LNCaP clone FGC (cell line): ENCODE measurements at regions not wholly inside any gene's neighbourhood (a gene's known extent, or its start where the extent isn't known, plus 50 kb on each side); places are given as distances from the start of the nearest gene placed in this dataset.

Source experiments
- DNase-seq: peaks from one replicate; pipeline ENCODE4 v3.0.0-alpha.2; 2011; ENCODE audit warnings: low read depth
- H3K4me3 ChIP-seq: 2 replicates; pipeline ENCODE4 v1.5.1; 2011; ENCODE audit warnings: mild to moderate bottlenecking, low read depth, low read length, control low read depth
- TF ChIP-seq, protein P1 (sequence below): IDR thresholded peaks from 2 replicates; pipeline ENCODE4 v1.5.1; 2012; ENCODE audit warnings: mild to moderate bottlenecking; ENCODE audit not compliant: control insufficient read depth, insufficient read depth; ENCODE audit errors: extremely low read depth

DNA sequence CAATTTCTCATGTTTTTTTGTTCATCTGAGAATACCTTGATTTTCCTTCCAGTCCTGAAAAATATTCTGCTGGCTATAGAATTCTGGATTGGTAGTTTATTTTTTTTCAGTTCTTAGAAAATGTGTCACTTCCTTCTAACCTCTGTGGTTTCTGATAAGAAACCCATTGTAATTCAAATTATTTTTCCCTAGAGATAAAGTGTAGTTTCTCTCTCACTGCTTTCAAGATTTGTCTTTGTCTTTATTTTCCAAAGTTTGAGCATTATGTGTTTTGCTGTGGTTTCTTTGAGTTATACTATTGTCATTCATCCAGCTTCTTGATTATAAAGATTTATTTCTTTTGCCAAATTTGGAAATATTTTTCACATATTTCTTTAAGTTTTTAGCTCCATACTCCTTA, 324.0 kb upstream of the SPRY2 start:
- no peak for DNase-seq
- TF ChIP-seq, protein P1, sequence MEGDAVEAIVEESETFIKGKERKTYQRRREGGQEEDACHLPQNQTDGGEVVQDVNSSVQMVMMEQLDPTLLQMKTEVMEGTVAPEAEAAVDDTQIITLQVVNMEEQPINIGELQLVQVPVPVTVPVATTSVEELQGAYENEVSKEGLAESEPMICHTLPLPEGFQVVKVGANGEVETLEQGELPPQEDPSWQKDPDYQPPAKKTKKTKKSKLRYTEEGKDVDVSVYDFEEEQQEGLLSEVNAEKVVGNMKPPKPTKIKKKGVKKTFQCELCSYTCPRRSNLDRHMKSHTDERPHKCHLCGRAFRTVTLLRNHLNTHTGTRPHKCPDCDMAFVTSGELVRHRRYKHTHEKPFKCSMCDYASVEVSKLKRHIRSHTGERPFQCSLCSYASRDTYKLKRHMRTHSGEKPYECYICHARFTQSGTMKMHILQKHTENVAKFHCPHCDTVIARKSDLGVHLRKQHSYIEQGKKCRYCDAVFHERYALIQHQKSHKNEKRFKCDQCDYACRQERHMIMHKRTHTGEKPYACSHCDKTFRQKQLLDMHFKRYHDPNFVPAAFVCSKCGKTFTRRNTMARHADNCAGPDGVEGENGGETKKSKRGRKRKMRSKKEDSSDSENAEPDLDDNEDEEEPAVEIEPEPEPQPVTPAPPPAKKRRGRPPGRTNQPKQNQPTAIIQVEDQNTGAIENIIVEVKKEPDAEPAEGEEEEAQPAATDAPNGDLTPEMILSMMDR, result no peak
- no peak overlapping the region for H3K4me3 ChIP-seq

DNA sequence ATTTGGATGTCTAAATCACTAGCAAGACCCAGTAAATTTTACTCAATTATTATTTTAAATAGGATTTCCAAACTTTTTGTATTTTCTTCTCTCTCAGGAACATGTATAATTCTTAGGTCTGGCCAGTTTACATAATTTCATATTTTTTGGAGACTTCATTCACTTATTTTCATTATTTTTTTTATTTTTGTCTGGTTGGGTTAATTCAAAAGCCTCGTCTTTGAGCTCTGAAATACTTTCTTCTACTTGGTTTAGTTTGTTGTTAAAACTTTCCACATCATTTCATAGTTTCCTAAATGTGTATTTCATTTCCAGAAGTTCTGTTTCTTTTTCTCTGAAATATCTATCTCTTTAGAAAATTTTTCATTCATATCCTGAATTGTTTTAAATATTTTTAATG, 322.9 kb upstream of the SPRY2 start:
- TF ChIP-seq, protein P1, result no peak
- no peak for DNase-seq
- no peak overlapping the region for H3K4me3 ChIP-seq

DNA sequence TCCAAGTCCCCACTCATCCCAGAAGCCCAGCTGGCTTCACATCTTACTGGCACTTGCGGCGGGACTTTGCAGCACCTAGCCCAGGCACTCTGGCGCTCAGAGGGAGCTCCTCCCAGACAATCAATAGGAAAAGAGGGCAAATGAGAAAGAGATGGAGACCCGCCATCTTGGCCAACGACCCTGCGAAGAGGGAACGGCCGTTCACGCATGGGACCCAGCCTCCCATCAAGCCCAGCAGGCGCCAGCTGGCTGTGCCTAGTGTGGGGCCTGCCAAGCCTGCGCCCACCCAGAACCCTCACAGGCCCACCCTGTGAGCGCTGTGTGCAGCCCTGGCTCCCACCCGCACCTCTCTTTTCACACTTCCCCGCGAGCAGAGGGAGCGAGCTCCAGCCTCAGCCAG, 317.8 kb upstream of the SPRY2 start:
- TF ChIP-seq, protein P1, result no peak
- DNase-seq, result no peak
- H3K4me3 ChIP-seq, result no peak overlapping the region

DNA sequence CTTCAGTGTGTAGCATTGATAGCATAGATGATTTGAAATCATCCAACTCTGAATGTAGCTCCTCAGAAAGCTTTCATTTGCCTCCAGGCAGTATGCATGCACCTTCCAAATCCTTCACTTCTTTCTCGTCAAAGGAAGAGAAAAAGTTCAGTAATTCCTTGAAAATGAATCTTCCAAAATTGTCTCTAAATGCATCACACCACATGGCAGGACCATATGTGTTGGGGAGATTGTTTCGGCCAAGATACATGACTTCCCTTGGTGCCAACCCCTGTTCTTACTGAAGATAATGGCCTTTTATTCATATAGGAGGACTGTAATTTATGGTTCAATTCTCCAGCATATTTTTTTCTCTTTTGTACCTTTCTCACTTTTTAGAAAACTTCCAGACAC, 315.6 kb upstream of the SPRY2 start:
- DNase-seq, result no peak
- TF ChIP-seq, protein P1, result no peak
- no peak overlapping the region for H3K4me3 ChIP-seq

DNA sequence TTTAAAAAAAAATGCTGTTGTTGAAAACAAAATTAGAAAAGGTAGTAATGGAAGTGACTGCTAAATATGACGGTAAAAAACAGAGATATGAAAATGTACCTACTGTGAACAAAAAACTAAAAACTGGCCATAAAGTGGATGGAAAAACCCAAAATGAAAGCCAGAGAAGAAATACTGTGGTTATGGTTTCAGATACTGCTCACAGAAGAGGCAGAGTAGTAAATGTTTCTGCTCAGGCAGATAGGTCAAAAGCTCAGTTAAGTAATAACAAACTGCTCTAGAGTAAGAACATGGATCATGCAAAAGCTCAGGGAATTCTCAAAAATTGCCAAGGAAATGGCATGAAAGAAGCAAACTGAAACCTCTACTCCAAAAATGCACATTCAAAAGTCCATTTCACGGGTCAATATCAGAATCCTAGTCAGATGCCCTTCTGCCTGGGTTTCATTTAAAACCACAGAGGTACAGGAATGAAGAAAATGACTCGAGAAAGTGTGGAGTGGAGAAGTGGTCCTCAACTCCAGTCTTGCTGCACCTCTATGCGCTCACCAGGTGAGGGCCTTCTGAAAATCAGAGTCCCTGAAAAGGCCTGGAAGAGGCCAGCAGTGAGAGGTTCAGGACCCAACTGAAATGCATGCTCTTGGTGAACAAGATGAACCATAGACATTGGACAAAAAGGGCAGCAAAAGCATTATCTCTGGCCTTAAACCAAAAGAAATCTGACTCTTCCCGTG, 315.0 kb upstream of the SPRY2 start:
- no peak for DNase-seq
- no peak overlapping the region for H3K4me3 ChIP-seq
- TF ChIP-seq, protein P1, result no peak

DNA sequence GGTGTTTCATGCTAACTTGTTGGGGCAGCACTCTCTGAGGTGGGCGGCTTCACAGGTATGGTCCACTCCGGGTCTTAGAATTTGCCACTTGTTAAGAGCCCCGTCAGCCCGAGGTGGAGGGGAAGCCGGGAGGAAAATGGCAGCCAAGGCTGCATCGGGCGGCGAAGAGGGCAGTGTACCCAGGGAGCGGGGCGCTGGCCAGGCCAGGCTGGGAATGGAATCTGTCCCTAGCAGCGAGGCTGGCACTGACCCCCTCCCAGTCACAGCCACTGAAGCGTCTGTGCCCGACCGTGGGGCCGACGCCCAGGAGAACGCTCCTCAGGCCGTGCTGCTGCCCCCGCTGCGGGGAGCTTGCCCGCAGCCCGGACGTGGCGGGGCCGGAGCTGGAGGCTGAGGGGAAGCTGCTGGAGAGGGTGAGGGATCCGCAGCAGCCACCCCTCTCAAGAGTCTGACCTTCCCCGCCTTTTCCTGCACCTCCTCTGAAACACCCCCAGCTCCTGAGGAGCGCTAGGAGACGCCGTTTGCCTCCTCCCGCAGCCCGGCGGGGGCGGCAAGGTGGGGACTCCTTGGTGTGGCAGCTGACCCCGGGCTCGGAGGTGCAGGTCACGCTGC, 313.8 kb upstream of the SPRY2 start:
- TF ChIP-seq, protein P1, result no peak
- no peak overlapping the region for H3K4me3 ChIP-seq
- no peak for DNase-seq

DNA sequence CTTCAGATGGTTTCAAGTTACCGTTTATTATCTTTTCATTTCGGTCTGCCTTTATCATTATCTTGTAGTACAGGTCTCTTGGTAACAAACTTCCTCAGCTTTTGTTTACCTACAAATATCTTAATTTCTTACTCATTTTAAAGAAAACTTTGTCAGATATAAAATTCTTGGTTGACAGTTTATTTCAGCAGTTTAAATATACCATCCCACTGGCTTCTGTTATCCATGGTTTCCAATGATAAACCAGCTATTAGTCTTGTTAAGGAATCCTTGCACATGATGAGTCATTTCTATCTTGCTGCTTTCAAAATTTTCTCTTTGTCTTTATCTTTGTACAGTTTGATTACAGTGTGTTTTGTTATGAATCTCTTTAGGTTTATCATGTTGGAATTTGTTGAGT, 308.3 kb upstream of the SPRY2 start:
- H3K4me3 ChIP-seq, result no peak overlapping the region
- TF ChIP-seq, protein P1, result no peak
- no peak for DNase-seq
